Hepatocyte (in vitro differentiated cells): ENCODE measurements at regions not wholly inside any gene's neighbourhood (a gene's known extent, or its start where the extent isn't known, plus 50 kb on each side); places are given as distances from the start of the nearest gene placed in this dataset.

Experiments
- DNase-seq: peaks from one replicate; pipeline ENCODE4 v3.0.0-alpha.2; 2016; ENCODE audit warnings: low spot score
- H2AFZ ChIP-seq: fragments of 200-600 bp; sonication (generic); 2 replicates; pipeline ENCODE4 v1.6.0; 2016; ENCODE audit warnings: antibody characterized with exemption, mild to moderate bottlenecking
- H3K27ac ChIP-seq: fragments of 200-600 bp; sonication (generic); 2 replicates; pipeline ENCODE4 v1.5.1; 2016; ENCODE audit warnings: mild to moderate bottlenecking
- H3K27me3 ChIP-seq: fragments of 200-600 bp; sonication (generic); 2 replicates; pipeline ENCODE4 v1.6.1; 2016
- H3K36me3 ChIP-seq: fragments of 200-600 bp; sonication (generic); replicated peaks from 2 replicates; pipeline ENCODE4 v1.5.1; 2016; ENCODE audit warnings: low read depth; ENCODE audit not compliant: insufficient read depth
- H3K4me1 ChIP-seq: fragments of 200-600 bp; sonication (generic); 2 replicates; pipeline ENCODE4 v1.5.1; 2016; ENCODE audit warnings: mild to moderate bottlenecking, moderate library complexity; ENCODE audit not compliant: insufficient read depth
- H3K4me2 ChIP-seq: fragments of 200-600 bp; sonication (generic); 2 replicates; pipeline ENCODE4 v1.6.0; 2016
- H3K4me3 ChIP-seq: fragments of 200-600 bp; sonication (generic); 2 replicates; pipeline ENCODE4 v1.5.1; 2016; ENCODE audit warnings: mild to moderate bottlenecking
- H3K79me2 ChIP-seq: fragments of 200-600 bp; sonication (generic); 2 replicates; pipeline ENCODE4 v1.6.0; 2017; ENCODE audit warnings: mild to moderate bottlenecking
- H3K9me2 ChIP-seq: fragments of 200-600 bp; sonication (generic); replicated peaks from 2 replicates; pipeline ENCODE4 v1.6.0; 2017; ENCODE audit warnings: mild to moderate bottlenecking; ENCODE audit not compliant: insufficient read depth
- H3K9me3 ChIP-seq: fragments of 200-600 bp; sonication (generic); 2 replicates; pipeline ENCODE4 v1.5.1; 2016; ENCODE audit warnings: low read depth, mild to moderate bottlenecking
- H4K20me1 ChIP-seq: fragments of 200-600 bp; sonication (generic); 2 replicates; pipeline ENCODE4 v1.6.0; 2016; ENCODE audit warnings: mild to moderate bottlenecking; ENCODE audit not compliant: insufficient read depth, poor library complexity, severe bottlenecking
- CTCF ChIP-seq: fragments of 200-600 bp; sonication (generic); IDR thresholded peaks from 2 replicates; pipeline ENCODE4 v1.5.1; 2016; ENCODE audit warnings: antibody characterized with exemption, mild to moderate bottlenecking; ENCODE audit not compliant: poor library complexity
- EZH2 ChIP-seq: fragments of 200-600 bp; sonication (generic); IDR thresholded peaks from 2 replicates; pipeline ENCODE4 v1.6.1; 2016; ENCODE audit warnings: antibody characterized with exemption, mild to moderate bottlenecking, borderline replicate concordance
- EZH2phosphoT487 ChIP-seq: fragments of 200-600 bp; sonication (generic); IDR thresholded peaks from one replicate; pipeline ENCODE4 v1.6.1; 2018; ENCODE audit warnings: antibody characterized with exemption, mild to moderate bottlenecking, low read depth, moderate library complexity; ENCODE audit not compliant: unreplicated experiment, severe bottlenecking
- WGBS: methylation state at CpG from one replicate; pipeline ENCODE4 v1.1.6; 2016; ENCODE audit warnings: low lambda C conversion rate; ENCODE audit errors: missing lambda C conversion rate; 5-methylcytosine and 5-hydroxymethylcytosine counted together

DNA sequence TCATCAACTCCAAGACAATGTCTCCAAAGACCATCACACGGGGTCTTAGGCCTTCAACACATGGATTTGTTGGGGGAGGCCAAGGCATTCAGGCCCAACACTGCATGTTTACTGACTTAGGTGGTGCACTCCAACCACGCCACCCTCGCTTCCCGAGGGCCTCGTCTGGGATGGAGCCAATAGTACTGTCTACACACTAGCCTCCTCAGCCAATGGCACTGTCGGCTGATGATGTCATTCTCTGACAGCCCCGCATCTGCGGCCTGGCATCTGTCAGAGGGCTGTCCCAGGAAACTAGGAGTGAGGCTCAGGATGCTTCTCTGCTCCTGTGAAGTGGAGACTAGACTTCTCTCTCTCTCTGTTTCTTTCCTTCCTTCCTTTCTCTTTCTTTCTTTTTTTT is 96.6 kb downstream of the TEX26 start:
- Histone ChIP-seq H3K4me3 (no peak overlapping the region), H3K27ac (no peak overlapping the region), H4K20me1 (no peaks in the 10 kb centered on the region), H3K9me3 (no peaks in the 10 kb centered on the region), H3K79me2 (no peaks in the 10 kb centered on the region), H3K4me1 (no peaks in the 10 kb centered on the region), H2AFZ (no peak overlapping the region), H3K4me2 (no peak overlapping the region), H3K9me2 (no peaks in the 10 kb centered on the region), H3K36me3 (no peaks in the 10 kb centered on the region), H3K27me3 (no peaks in the 10 kb centered on the region)
- 74% methylated on average over 8 of the region's 8 CpGs for WGBS
- no peak for TF ChIP-seq CTCF
- no peak for TF ChIP-seq EZH2phosphoT487
- TF ChIP-seq EZH2: no peak
- DNase-seq: no peak

- WGBS: 89% methylated on average over 4 of the region's 4 CpGs
- Histone ChIP-seq H3K9me2 (no peaks in the 10 kb centered on the region), H3K36me3 (no peaks in the 10 kb centered on the region), H3K27me3 (no peaks in the 10 kb centered on the region), H4K20me1 (no peaks in the 10 kb centered on the region), H3K27ac (no peak overlapping the region), H2AFZ (no peak overlapping the region), H3K79me2 (no peaks in the 10 kb centered on the region), H3K4me2 (no peak overlapping the region), H3K4me1 (no peaks in the 10 kb centered on the region), H3K4me3 (no peak overlapping the region), H3K9me3 (no peaks in the 10 kb centered on the region)
- TF ChIP-seq CTCF (no peak), EZH2phosphoT487 (no peak), EZH2 (no peak)
- no peak for DNase-seq
These were observed 94.7 kb downstream of the TEX26 start for GRCh38 chr13:31027136-31027535.
